22Rv1 (cell line): ENCODE measurements at regions not wholly inside any gene's neighbourhood (a gene's known extent, or its start where the extent isn't known, plus 50 kb on each side); places are given as distances from the start of the nearest gene placed in this dataset.
"Not testable (repeated sequence)": the region's sequence is repeated elsewhere in the genome, so short reads cannot be mapped to it uniquely, and the experiment has no call there.

Source experiments
- ZFX ChIP-seq: fragments of 450-650 bp; IDR thresholded peaks from 2 replicates; pipeline ENCODE4 v1.6.1; 2017; ENCODE audit warnings: antibody characterized with exemption, borderline replicate concordance
- TF ChIP-seq, protein P1 (sequence below): fragments of 450-650 bp; IDR thresholded peaks from 2 replicates; pipeline ENCODE4 v1.5.1; 2017; ENCODE audit warnings: mild to moderate bottlenecking

DNA sequence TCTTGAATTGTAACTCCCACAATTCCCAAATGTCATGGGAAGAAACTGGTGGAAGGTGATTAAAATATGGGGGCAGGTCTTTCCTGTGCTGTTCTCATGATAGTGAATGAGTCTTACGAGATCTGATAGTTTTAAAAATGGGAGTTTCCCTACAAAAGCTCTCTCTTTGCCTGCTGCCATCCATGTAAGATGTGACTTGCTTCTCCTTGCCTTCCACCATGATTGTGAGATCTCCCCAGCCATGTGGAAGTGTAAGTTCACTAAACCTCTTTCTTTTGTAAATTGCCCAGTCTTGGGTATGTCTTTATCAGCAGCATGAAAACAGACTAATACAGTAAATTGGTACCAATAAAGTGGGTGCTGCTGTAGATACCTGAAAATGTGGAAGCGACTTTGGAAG is 245.0 kb downstream of the PTGER3 start:
- TF ChIP-seq, protein P1, sequence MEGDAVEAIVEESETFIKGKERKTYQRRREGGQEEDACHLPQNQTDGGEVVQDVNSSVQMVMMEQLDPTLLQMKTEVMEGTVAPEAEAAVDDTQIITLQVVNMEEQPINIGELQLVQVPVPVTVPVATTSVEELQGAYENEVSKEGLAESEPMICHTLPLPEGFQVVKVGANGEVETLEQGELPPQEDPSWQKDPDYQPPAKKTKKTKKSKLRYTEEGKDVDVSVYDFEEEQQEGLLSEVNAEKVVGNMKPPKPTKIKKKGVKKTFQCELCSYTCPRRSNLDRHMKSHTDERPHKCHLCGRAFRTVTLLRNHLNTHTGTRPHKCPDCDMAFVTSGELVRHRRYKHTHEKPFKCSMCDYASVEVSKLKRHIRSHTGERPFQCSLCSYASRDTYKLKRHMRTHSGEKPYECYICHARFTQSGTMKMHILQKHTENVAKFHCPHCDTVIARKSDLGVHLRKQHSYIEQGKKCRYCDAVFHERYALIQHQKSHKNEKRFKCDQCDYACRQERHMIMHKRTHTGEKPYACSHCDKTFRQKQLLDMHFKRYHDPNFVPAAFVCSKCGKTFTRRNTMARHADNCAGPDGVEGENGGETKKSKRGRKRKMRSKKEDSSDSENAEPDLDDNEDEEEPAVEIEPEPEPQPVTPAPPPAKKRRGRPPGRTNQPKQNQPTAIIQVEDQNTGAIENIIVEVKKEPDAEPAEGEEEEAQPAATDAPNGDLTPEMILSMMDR = not testable (repeated sequence)
- not testable (repeated sequence) for TF ChIP-seq ZFX
